CD14-positive monocyte (primary cell): ENCODE measurements at regions not wholly inside any gene's neighbourhood (a gene's known extent, or its start where the extent isn't known, plus 50 kb on each side); places are given as distances from the start of the nearest gene placed in this dataset.

ENCODE experiments used
- DNase-seq, 3 donors: peaks; one replicate each; pipeline ENCODE4 v3.0.0-alpha.2; 2011 to 2022
- H2AFZ ChIP-seq: 2 replicates; pipeline ENCODE4 v1.6.0; 2012; ENCODE audit warnings: mild to moderate bottlenecking, low read depth, low read length, inconsistent platforms; ENCODE audit not compliant: insufficient read depth, poor library complexity, severe bottlenecking
- H3K27ac ChIP-seq, 2 donors: 1 replicate in 1 of 2; 2 replicates in 1 of 2; pipeline ENCODE4 v1.5.1; 2012 to 2013; ENCODE audit warnings: low read length in 2 of 2, control low read depth in 1 of 2, inconsistent platforms in 1 of 2, low read depth in 1 of 2, mild to moderate bottlenecking in 1 of 2
- H3K27me3 ChIP-seq, 2 donors: one replicate each; pipeline versions ENCODE4 v1.6.0 to v1.6.1; 2011 to 2013; ENCODE audit warnings: low read length in 2 of 2; ENCODE audit not compliant: control insufficient read depth in 2 of 2, insufficient read depth in 2 of 2
- H3K36me3 ChIP-seq, 2 donors: replicated peaks in 1 of 2; 1 replicate in 1 of 2; 2 replicates in 1 of 2; pipeline versions ENCODE4 v1.5.1 to v1.6.1; 2012 to 2013; ENCODE audit warnings: low read length in 2 of 2, control low read depth in 1 of 2, inconsistent platforms in 1 of 2, mild to moderate bottlenecking in 1 of 2; ENCODE audit not compliant: insufficient read depth in 2 of 2, control insufficient read depth in 1 of 2
- H3K4me1 ChIP-seq, 2 donors: 1 replicate in 1 of 2; 2 replicates in 1 of 2; pipeline versions ENCODE4 v1.5.1 to v1.6.1; 2012 to 2013; ENCODE audit warnings: low read length in 2 of 2, control low read depth in 1 of 2, inconsistent platforms in 1 of 2, mild to moderate bottlenecking in 1 of 2, moderate library complexity in 1 of 2; ENCODE audit not compliant: insufficient read depth in 2 of 2, control insufficient read depth in 1 of 2
- H3K4me2 ChIP-seq: replicated peaks from 2 replicates; pipeline ENCODE3; 2012; ENCODE audit warnings: low read length, moderate library complexity, mild to moderate bottlenecking; ENCODE audit not compliant: poor library complexity, severe bottlenecking; ENCODE audit errors: extremely low read depth
- H3K4me3 ChIP-seq, 3 experiments: fragments of 200-600 bp in 1 of 3; sonication (generic) in 1 of 3; replicated peaks in 1 of 3; 1 replicate in 2 of 3; 2 replicates in 1 of 3; pipeline ENCODE4 v1.5.1; 2011 to 2013; ENCODE audit warnings: low read length in 3 of 3, mild to moderate bottlenecking in 3 of 3, control low read depth in 2 of 3, low read depth in 2 of 3, inconsistent platforms in 1 of 3, moderate library complexity in 1 of 3
- H3K79me2 ChIP-seq: 2 replicates; pipeline ENCODE4 v1.6.0; 2012; ENCODE audit warnings: mild to moderate bottlenecking, control low read depth, inconsistent platforms, low read length, moderate library complexity; ENCODE audit not compliant: insufficient read depth
- H3K9ac ChIP-seq: 2 replicates; pipeline ENCODE4 v1.6.0; 2017; ENCODE audit warnings: low read length, mild to moderate bottlenecking; ENCODE audit not compliant: insufficient read depth, poor library complexity, severe bottlenecking
- H3K9me3 ChIP-seq, 2 donors: replicated peaks in 1 of 2; 1 replicate in 1 of 2; 2 replicates in 1 of 2; pipeline versions ENCODE4 v1.5.1 to v1.6.1; 2012 to 2013; ENCODE audit warnings: low read length in 2 of 2, control low read depth in 1 of 2; ENCODE audit not compliant: control insufficient read depth in 1 of 2, insufficient read depth in 1 of 2
- H4K20me1 ChIP-seq: 2 replicates; pipeline ENCODE4 v1.6.0; 2012; ENCODE audit warnings: mild to moderate bottlenecking, low read length, control low read depth, moderate library complexity; ENCODE audit not compliant: insufficient read depth
- H3K27ac Mint-ChIP-seq, 7 donors: one replicate each; pipeline ENCODE4 v1.8.0; 2020; ENCODE audit warnings: mild to moderate bottlenecking in 7 of 7, mixed read lengths in 7 of 7, moderate library complexity in 6 of 7, inconsistent platforms in 2 of 7
- H3K27me3 Mint-ChIP-seq, 3 donors: one replicate each; pipeline ENCODE4 v1.8.0; 2021 to 2022; ENCODE audit warnings: low read depth in 3 of 3, mild to moderate bottlenecking in 3 of 3, mixed read lengths in 3 of 3, moderate library complexity in 3 of 3, inconsistent platforms in 1 of 3
- H3K36me3 Mint-ChIP-seq, 2 donors: one replicate each; pipeline ENCODE4 v1.8.0; 2020; ENCODE audit warnings: mixed read lengths in 2 of 2, inconsistent platforms in 1 of 2, mild to moderate bottlenecking in 1 of 2
- H3K4me1 Mint-ChIP-seq: one replicate; pipeline ENCODE4 v1.8.0; 2020; ENCODE audit warnings: mild to moderate bottlenecking, mixed read lengths
- H3K4me3 Mint-ChIP-seq, 2 donors: one replicate each; pipeline ENCODE4 v1.8.0; 2020; ENCODE audit warnings: mild to moderate bottlenecking in 2 of 2, mixed read lengths in 2 of 2, moderate library complexity in 1 of 2
- H3K9me3 Mint-ChIP-seq, 7 donors: one replicate each; pipeline ENCODE4 v1.8.0; 2020 to 2022; ENCODE audit warnings: mixed read lengths in 7 of 7, mild to moderate bottlenecking in 6 of 7, moderate library complexity in 6 of 7, inconsistent platforms in 2 of 7
- WGBS: methylation state at CpG from one replicate; pipeline ENCODE4 v1.1.5; 2013; ENCODE audit warnings: missing lambda C conversion rate; ENCODE audit not compliant: insufficient coverage; 5-methylcytosine and 5-hydroxymethylcytosine counted together
- intact Hi-C, 2 donors: fragments of 100-400 bp; cut with micrococcal nuclease; formaldehyde crosslinking; loops; one replicate each; pipeline versions ENCODE4 v1.15.0 to v1.15.1; 2023
- TF ChIP-seq, protein P1 (sequence below): fragments of 200-600 bp; IDR thresholded peaks from one replicate; pipeline ENCODE4 v1.8.0; 2022; ENCODE audit warnings: antibody characterized with exemption, mild to moderate bottlenecking

DNA sequence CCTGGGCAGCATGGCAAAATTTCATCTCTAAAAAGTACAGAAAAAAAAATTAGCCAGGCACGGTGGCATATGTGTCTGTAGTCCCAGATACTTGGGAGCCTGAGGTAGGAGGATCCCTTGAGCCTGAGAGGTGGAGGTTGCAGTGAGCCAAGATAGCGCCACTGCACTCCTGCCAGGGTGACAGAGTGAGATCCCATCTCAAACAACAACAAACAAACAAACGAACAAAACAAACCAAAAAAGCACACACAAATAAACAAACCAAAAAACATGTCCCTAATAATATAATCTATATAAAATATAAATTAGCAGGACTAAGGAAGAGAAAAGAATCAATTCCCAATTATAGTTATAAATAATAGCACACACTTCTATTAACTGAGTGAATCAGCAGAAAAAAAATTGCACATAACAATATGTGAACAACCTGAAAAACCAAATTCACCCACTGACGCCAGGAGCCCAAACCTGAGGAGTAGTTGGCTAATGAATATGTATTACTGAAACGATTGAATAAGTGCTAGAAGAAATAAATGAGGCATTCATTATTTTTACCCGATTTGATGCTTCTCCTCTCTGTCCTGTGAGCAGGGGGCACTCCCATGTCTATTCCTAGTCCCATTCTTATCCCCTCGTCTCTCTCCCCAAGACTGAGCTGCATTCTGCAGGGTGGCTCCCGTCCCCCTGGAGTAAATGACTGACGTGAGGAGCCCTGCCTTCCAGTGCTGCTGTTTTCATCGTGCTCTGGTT is 108.2 kb upstream of the TOP3B start:
- WGBS = 93% methylated on average over 3 of the region's 10 CpGs
- H3K9me3 ChIP-seq = no peaks in the 10 kb centered on the region
- no peaks in the 10 kb centered on the region for H3K9me3 Mint-ChIP-seq
- no peak overlapping the region for H3K4me3 ChIP-seq
- H3K9ac ChIP-seq = no peak overlapping the region
- intact Hi-C loops = no loop called here
- no peak overlapping the region for H3K27ac ChIP-seq
- H3K27me3 ChIP-seq = peaks cover 0 to 3% of the 10 kb centered on the region in 2 donors
- H2AFZ ChIP-seq = no peak overlapping the region
- no peak for DNase-seq
- peaks cover 6 to 9% (median 7%) of the 10 kb centered on the region in 3 donors for H3K27me3 Mint-ChIP-seq
- no peak overlapping the region for H3K4me3 Mint-ChIP-seq
- H3K27ac Mint-ChIP-seq = no peak overlapping the region
- peaks cover 23% of the 10 kb centered on the region for H3K4me1 Mint-ChIP-seq
- H3K4me2 ChIP-seq = no peak overlapping the region
- H4K20me1 ChIP-seq = no peaks in the 10 kb centered on the region
- H3K4me1 ChIP-seq = peaks cover 7 to 27% of the 10 kb centered on the region in 2 donors
- no peaks in the 10 kb centered on the region for H3K79me2 ChIP-seq
- TF ChIP-seq, protein P1, sequence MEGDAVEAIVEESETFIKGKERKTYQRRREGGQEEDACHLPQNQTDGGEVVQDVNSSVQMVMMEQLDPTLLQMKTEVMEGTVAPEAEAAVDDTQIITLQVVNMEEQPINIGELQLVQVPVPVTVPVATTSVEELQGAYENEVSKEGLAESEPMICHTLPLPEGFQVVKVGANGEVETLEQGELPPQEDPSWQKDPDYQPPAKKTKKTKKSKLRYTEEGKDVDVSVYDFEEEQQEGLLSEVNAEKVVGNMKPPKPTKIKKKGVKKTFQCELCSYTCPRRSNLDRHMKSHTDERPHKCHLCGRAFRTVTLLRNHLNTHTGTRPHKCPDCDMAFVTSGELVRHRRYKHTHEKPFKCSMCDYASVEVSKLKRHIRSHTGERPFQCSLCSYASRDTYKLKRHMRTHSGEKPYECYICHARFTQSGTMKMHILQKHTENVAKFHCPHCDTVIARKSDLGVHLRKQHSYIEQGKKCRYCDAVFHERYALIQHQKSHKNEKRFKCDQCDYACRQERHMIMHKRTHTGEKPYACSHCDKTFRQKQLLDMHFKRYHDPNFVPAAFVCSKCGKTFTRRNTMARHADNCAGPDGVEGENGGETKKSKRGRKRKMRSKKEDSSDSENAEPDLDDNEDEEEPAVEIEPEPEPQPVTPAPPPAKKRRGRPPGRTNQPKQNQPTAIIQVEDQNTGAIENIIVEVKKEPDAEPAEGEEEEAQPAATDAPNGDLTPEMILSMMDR = no peak
- no peaks in the 10 kb centered on the region for H3K36me3 Mint-ChIP-seq
- no peaks in the 10 kb centered on the region for H3K36me3 ChIP-seq

DNA sequence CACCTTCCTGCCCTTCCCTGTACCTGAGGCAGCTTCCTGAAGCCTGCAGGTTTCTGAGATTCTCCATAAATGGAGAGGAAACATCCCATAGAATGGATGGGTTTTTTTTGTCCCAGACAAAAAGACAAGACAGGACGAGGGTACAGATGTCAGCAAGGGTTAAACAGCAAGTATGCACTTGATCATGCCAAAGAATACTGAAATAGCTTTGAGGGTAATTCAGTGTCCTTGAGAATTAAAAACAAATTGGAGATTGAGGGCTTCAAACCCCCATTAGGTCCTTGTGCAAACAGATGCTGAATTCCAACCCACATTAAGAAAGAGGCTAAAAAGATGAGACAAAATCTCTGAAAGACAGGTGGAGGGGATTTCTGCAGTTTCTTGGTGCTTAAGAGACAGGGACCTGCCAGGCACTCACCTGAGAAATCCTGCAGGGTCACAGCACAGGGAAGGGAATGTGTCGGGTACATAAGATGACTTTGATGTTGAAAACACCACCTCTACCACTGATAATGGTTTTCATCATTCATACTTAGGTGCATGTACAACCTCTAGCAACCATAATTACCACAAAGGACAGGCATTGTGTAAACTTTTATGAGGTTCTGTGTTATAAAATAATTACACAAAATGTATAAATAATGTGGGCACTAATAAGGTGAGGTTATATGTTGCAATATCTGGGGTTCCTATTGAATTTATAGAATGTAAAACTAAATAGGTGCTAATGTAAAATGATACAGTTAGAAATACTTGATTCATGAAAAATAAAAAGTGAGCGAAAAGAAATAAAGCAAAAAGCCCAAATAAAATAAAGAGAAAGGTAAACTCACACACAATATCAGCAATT is 107.1 kb upstream of the TOP3B start:
- TF ChIP-seq, protein P1 = no peak
- intact Hi-C loops = no loop called here
- no peaks in the 10 kb centered on the region for H3K36me3 ChIP-seq
- Mint-ChIP-seq H3K36me3 (no peaks in the 10 kb centered on the region), H3K27me3 (peaks cover 3 to 6% (median 6%) of the 10 kb centered on the region in 3 donors), H3K4me1 (peaks cover 30% of the 10 kb centered on the region), H3K9me3 (no peaks in the 10 kb centered on the region), H3K4me3 (no peak overlapping the region), H3K27ac (no peak overlapping the region)
- H3K4me3 ChIP-seq = no peak overlapping the region
- H3K9ac ChIP-seq = no peak overlapping the region
- 86% methylated on average over 1 of the region's 3 CpGs for WGBS
- H3K4me1 ChIP-seq = peaks cover 13 to 33% of the 10 kb centered on the region in 2 donors
- H2AFZ ChIP-seq = no peak overlapping the region
- no peak for DNase-seq
- H3K27ac ChIP-seq = no peak overlapping the region
- H3K27me3 ChIP-seq = no peaks in the 10 kb centered on the region
- no peak overlapping the region for H3K4me2 ChIP-seq
- no peaks in the 10 kb centered on the region for H3K9me3 ChIP-seq
- H3K79me2 ChIP-seq = no peaks in the 10 kb centered on the region
- H4K20me1 ChIP-seq = no peaks in the 10 kb centered on the region
